Lung (tissue), 11 donors: ENCODE measurements at regions not wholly inside any gene's neighbourhood (a gene's known extent, or its start where the extent isn't known, plus 50 kb on each side); places are given as distances from the start of the nearest gene placed in this dataset.

Experiments used
- ATAC-seq: fragments of 200-7000 bp; cut with Tn5 transposase; one replicate; pipeline ENCODE4 v1.9.1; 2020; ENCODE audit warnings: moderate number of reproducible peaks; ENCODE audit not compliant: insufficient read depth, low FRiP score
- DNase-seq, 3 donors: peaks; one replicate each; pipeline ENCODE4 v3.0.0-alpha.2; 2013 to 2017
- H3K27ac ChIP-seq, 2 donors: one replicate each; pipeline ENCODE4 v1.5.1; 2013; ENCODE audit warnings: mild to moderate bottlenecking in 2 of 2, moderate library complexity in 2 of 2, control low read depth in 1 of 2, inconsistent platforms in 1 of 2, low read depth in 1 of 2, low read length in 1 of 2
- H3K27me3 ChIP-seq, 3 donors: one replicate each; pipeline ENCODE4 v1.5.1; 2013; ENCODE audit warnings: low read length in 2 of 3; ENCODE audit not compliant: control insufficient read depth in 3 of 3, insufficient read depth in 3 of 3
- H3K36me3 ChIP-seq, 4 donors: one replicate each; pipeline ENCODE4 v1.5.1; 2013; ENCODE audit warnings: low read length in 4 of 4, mild to moderate bottlenecking in 1 of 4, moderate library complexity in 1 of 4; ENCODE audit not compliant: control insufficient read depth in 4 of 4, insufficient read depth in 4 of 4
- H3K4me1 ChIP-seq, 5 donors: one replicate each; pipeline ENCODE4 v1.5.1; 2013; ENCODE audit warnings: low read length in 5 of 5, mild to moderate bottlenecking in 2 of 5, moderate library complexity in 1 of 5; ENCODE audit not compliant: control insufficient read depth in 5 of 5, insufficient read depth in 5 of 5
- H3K4me3 ChIP-seq: one replicate; pipeline ENCODE4 v1.5.1; 2013; ENCODE audit warnings: mild to moderate bottlenecking, control low read depth, moderate library complexity
- H3K9ac ChIP-seq, 2 donors: one replicate each; pipeline ENCODE4 v1.5.1; 2013; ENCODE audit warnings: low read length in 2 of 2, control low read depth in 1 of 2; ENCODE audit not compliant: insufficient read depth in 1 of 2
- H3K9me3 ChIP-seq, 4 donors: one replicate each; pipeline ENCODE4 v1.5.1; 2013; ENCODE audit warnings: low read length in 3 of 4, mild to moderate bottlenecking in 1 of 4, moderate library complexity in 1 of 4; ENCODE audit not compliant: control insufficient read depth in 4 of 4, insufficient read depth in 3 of 4
- WGBS, 2 donors: extraction: QIAGEN DNeasy Blood & Tissue Kit; methylation state at CpG; one replicate each; pipeline ENCODE4 v1.1.7; 2013; 5-methylcytosine and 5-hydroxymethylcytosine counted together
- TF ChIP-seq, protein P1 (sequence below): IDR thresholded peaks from 2 replicates; pipeline ENCODE4 v1.5.1; 2012; ENCODE audit warnings: mild to moderate bottlenecking; ENCODE audit errors: control extremely low read depth, extremely low read depth
- donor health status: control.
- donor health status: control.
- donor health status: Bipolar disorder and iron deficiency.
- donor health status: healthy.
- donor health status: DM: yes; HTN: yes; CAD: no.

DNA sequence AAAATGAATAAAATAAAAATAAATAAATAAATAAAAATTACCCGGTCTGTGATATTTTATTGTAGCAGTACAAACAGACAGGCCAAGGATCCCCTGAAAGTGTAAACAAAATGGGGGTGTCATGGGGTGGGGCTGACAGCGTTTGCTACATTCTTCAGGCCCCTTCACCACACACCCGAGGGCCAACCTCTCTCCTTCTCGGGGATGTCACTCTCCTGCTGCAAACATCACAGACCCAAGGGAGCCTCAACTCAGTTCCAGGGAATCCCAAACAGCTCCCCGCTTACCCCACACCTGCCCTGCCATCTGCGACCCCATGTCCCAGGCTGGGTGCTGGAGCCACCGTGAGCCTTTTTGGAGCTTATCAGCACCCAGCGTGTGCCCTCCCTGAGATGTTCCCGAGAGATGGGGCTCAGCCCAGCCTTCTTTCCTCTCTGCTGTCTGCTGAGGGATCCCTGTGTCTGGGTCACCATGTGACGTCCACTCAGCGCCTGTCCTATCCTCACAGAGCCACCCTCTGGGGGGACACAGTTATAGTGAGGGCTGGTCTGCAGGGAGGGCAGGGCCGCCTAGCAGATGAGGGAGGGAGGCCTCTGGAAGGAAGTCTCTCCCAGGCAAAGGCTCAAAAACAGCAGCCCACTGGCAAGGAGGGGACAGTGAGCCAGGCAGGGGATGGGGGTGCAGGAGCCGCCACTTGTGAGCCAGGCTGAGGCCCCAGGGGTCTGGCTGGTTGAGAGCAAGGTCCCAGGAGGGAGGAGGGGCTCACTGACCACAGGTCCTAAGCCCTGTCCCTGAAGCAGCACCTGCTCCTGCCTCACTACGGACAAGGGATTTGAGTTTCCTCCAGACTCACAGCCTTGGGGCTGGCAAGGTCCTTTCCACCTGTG lies 1041.6 kb downstream of the BRD1 start:
- ATAC-seq (no peak), DNase-seq (no peak)
- TF ChIP-seq, protein P1, sequence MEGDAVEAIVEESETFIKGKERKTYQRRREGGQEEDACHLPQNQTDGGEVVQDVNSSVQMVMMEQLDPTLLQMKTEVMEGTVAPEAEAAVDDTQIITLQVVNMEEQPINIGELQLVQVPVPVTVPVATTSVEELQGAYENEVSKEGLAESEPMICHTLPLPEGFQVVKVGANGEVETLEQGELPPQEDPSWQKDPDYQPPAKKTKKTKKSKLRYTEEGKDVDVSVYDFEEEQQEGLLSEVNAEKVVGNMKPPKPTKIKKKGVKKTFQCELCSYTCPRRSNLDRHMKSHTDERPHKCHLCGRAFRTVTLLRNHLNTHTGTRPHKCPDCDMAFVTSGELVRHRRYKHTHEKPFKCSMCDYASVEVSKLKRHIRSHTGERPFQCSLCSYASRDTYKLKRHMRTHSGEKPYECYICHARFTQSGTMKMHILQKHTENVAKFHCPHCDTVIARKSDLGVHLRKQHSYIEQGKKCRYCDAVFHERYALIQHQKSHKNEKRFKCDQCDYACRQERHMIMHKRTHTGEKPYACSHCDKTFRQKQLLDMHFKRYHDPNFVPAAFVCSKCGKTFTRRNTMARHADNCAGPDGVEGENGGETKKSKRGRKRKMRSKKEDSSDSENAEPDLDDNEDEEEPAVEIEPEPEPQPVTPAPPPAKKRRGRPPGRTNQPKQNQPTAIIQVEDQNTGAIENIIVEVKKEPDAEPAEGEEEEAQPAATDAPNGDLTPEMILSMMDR: no peak
- H3K27ac ChIP-seq: no peak overlapping the region
- H3K9me3 ChIP-seq: no peaks in the 10 kb centered on the region
- peaks cover 0 to 3% (median 0%) of the 10 kb centered on the region in 3 donors for H3K27me3 ChIP-seq
- no peaks in the 10 kb centered on the region for H3K36me3 ChIP-seq
- H3K4me3 ChIP-seq: no peak overlapping the region
- H3K4me1 ChIP-seq: no peaks in the 10 kb centered on the region
- no peak overlapping the region for H3K9ac ChIP-seq
- 80 to 88% methylated on average over 13 to 14 of the region's 14 CpGs for whole genome bisulfite sequencing, 2 donors

DNA sequence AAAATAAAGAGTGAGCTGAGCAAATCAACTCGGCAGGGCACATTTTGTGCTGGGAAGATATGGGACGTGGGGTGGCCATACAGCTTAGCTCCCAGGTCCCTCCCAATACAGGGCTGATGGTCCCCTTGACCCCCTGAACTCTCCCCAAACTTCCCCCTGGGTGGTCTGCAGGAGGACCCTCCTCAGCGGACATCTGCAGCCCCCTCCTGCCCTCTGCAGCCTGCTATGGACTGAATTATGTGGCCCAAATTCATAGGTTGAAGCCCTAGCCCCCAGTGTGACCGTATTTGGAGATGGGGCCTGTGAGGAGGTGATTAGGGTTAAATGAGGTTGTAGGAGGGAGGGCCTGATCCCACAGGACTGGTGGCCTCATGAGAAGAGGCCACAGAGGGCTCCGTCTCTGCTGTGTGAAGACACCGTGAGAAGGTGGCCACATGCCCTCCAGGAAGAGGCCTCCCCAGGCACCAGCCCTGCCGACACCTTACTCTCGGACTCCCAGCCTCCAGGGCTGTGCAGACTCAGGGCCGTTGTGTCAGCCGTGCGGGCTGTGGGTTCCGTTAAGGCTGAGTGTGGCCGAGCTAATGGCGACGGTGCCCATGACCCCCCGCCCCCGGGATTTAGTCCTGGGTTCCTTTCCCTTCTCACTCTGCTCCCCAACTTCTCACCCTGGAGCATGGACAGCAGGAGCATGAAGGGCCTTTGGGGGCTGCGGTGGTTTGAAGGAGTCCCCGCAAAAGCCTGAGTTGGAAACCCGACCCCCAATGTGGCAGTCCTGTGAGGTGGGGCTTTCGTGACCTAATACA lies 1042.8 kb downstream of the BRD1 start:
- 90 to 91% methylated on average over 21 of the region's 21 CpGs for WGBS, 2 donors
- Histone ChIP-seq H3K4me1 (no peaks in the 10 kb centered on the region), H3K9ac (no peak overlapping the region), H3K4me3 (no peak overlapping the region), H3K27ac (no peak overlapping the region), H3K9me3 (no peaks in the 10 kb centered on the region), H3K27me3 (no peaks in the 10 kb centered on the region), H3K36me3 (no peaks in the 10 kb centered on the region)
- DNase-seq (no peak), ATAC-seq (no peak)
- TF ChIP-seq, protein P1: no peak

DNA sequence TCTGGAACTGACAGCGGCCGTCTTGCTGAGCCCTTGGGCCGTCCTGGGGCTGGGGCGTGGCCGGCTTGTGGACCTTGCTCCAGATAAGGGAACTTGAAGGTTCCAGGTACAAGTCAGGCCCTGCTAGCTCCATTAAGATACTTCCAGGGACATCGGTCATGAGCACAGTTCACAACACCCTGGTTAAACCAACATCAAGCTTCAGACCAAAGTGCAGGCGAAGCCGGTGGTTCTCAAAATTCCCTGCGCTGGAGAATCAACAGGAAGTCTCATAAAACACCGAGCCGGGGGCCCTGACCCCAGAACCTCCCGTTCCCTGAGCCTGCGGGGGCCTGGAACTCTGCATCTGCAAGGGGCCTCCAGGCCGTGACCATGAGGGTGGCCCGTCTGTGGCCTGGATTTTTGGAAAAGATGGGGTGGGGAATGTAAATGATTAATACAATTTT lies 1043.8 kb downstream of the BRD1 start:
- DNase-seq (no peak), ATAC-seq (no peak)
- Histone ChIP-seq H3K9me3 (no peaks in the 10 kb centered on the region), H3K36me3 (no peaks in the 10 kb centered on the region), H3K4me1 (no peaks in the 10 kb centered on the region), H3K27me3 (no peaks in the 10 kb centered on the region), H3K27ac (no peak overlapping the region), H3K9ac (no peak overlapping the region), H3K4me3 (no peak overlapping the region)
- 86 to 91% methylated on average over 15 of the region's 15 CpGs for WGBS, 2 donors
- TF ChIP-seq, protein P1: no peak
